HTR-8/SVneo (cell line): ENCODE measurements at regions not wholly inside any gene's neighbourhood (a gene's known extent, or its start where the extent isn't known, plus 50 kb on each side); places are given as distances from the start of the nearest gene placed in this dataset.

Experiments
- DNase-seq: peaks from one replicate; pipeline ENCODE4 v3.0.0; 2011; ENCODE audit warnings: low spot score, mixed read lengths; ENCODE audit not compliant: insufficient read length
- FAIRE-seq: peaks from 2 replicates; lab custom pipeline; 2011; peaks lifted over from hg19 to GRCh38; lab: Jason Lieb, UNC

DNA sequence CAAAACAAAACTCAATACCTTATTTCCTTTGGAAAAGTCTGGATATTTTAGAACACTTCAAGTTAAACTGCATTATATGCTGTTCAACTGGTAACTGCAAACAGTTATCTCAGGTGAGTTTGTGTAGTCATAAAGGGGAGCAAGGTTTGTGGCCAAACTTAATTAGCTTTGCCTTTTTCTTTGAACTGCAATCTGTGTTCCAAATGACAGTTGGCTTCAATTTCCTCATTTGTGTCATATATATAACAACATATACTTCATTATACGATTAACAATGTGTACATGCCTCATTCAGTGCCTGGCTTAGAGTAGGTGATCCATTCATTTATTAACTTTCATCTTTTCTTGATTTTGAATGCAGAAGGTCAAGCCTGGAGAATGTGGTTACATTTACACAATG lies 55.8 kb downstream of the KCNE4 start:
- DNase-seq (no peak), FAIRE-seq (no peak)

DNA sequence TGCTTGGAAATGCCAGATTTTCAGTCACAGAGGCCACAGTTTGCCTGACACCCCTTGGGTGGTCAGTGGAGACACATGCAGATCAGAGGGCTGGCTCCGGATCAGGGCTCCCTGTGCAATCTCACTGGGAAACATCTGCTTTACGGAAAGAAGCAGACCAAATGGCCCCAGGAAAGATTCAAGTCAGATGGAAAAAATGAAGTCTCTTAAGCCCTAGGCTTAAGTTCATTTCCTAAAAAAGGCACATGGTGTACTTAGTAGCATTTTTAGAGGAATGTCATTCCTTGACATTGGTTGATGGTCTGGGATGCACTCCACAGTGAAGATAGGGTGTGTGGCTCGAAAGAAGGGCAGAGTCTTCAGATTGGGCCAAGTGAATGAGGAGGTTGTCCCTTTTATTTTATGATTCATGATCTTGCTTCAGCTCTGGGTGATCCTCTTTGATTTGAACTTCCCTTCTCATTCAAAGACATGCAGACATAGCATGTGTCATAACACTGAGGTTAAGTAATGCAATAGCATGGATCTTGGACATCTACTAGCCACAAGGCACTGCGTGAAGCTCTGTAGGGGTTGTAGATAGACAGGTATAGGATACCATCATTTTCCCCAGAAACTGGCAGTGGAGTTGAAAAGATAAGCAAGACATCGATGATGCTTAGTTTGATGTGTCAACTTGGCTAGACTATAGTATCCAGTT lies 56.5 kb downstream of the KCNE4 start:
- FAIRE-seq (no peak), DNase-seq (no peak)

- FAIRE-seq (no peak), DNase-seq (no peak)
Observed at GRCh38 chr2:223109341-223109740, 57.4 kb downstream of the KCNE4 start.

DNA sequence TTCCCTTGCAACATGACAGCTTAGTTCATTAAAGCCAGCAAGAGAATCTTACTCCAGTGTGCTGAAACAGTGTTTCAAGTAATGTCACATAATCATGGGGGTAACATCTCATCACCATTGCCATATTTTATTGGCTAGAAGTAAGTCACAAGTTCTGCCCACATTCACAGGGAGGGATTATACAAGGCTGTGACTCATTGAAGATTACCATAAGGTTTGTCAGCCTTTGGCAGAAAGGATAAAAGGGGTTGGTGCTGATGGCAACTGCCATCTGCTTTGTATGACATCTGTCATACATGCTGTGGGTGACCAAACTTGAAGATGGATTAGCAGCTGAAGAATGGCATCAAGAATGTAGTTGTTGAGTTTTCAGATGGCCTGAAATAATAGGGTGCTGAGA lies 61.2 kb downstream of the KCNE4 start:
- no peak for DNase-seq
- FAIRE-seq: peak; percentile 73

- FAIRE-seq: no peak
- DNase-seq: no peak
Observed at GRCh38 chr2:223114170-223114569, 62.2 kb downstream of the KCNE4 start.

DNA sequence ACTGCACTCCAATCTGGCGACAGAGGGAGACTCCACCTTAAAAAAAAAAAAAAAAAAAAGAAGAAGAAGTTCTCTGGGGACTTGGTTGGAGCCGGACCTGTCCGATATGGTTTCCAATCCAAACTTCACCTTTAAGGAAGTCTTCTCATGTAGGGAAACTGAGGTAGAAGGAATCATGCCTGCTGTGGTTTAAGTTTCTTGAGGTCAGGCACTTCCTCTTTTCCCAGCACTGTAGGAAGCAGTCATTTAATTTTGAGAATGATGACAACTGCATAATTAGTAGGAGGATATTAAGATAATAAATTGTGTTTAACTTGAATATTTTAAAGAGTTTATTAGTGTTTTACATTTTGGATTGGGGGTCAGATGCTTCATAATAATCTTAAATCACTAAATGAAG lies 62.9 kb downstream of the KCNE4 start:
- FAIRE-seq: no peak
- no peak for DNase-seq

GRCh38 chr2:223117533-223117932 lies 65.5 kb downstream of the KCNE4 start:
- FAIRE-seq (no peak), DNase-seq (no peak)

- FAIRE-seq: no peak
- DNase-seq: no peak
Observed at GRCh38 chr2:223121283-223121682, 69.3 kb downstream of the KCNE4 start.

- no peak for FAIRE-seq
- no peak for DNase-seq
Observed at GRCh38 chr2:223122781-223123180, 70.8 kb downstream of the KCNE4 start.

DNA sequence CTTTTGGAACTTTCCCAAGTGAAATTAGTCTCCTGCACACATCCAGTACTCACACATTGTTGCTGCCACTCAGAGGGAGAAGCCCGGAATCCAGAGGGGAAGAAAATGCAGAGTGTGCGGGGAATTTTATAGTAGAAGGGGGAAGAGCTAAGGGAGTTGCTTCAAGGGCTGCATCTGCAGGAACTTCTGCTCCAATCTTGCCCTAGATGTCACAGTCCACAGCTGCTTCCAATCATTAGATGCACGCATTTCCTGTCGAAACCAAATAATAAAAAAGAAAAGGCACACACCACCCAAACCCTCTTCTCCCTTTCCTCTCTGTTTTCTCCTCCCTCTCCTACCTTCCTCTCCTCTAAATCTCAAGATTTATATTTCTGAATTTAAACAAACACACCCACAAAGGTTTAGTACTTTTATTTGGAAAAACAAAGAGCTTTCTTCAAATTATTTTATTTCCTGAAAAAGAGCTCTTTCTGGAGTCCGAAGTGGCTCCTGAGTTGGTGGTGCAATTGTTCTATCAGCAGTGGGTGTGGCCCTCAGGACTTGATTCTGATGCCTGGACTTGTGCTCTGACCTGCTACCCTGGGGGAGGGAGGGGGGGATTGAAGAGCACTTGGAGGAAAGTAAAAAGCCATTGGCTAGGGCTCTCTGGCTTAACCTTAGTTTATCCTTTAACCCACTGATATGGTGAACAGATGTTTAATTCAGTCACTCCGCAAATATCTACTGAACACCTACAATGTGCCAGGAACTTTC lies 72.0 kb downstream of the KCNE4 start:
- FAIRE-seq (no peak), DNase-seq (no peak)

DNA sequence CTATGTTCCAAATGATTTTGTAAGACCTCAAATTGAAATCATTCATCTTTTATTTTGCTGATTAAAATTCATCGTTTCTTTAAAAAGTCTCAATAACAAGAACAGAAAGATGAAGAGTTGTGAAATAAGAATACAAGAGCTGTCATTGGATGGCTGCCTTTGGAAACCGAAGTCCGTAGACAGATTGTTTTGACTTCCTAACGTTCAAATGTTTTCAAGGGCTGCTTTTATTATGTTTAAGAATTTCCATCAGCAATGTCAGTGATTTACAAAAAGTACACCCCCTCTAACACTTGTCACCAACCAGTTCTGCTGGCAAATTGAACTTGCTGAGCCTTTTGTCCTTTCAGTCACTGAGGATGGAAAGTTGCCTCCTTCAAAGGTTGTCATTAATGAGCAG lies 89.6 kb downstream of the KCNE4 start:
- DNase-seq (no peak), FAIRE-seq (no peak)

DNA sequence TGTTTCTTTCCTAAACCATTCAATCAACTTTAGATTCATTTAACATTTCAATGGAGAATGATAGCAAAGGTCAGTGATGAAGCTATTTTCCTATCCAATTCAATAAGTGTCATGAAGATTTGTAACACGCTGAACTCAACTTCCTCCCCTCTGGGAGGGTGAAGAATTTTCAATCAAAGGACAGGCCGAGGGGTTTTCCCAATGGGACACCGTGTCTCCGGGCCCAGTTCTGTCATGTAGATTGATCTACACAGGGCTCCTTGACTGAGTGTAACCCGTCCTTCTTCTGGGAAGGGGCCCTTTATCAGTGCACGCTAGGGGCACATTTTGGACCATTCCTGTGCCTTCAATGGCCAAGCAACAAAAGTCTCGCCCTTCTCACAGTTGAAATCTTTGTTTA lies 90.1 kb downstream of the KCNE4 start:
- DNase-seq (no peak), FAIRE-seq (no peak)

DNA sequence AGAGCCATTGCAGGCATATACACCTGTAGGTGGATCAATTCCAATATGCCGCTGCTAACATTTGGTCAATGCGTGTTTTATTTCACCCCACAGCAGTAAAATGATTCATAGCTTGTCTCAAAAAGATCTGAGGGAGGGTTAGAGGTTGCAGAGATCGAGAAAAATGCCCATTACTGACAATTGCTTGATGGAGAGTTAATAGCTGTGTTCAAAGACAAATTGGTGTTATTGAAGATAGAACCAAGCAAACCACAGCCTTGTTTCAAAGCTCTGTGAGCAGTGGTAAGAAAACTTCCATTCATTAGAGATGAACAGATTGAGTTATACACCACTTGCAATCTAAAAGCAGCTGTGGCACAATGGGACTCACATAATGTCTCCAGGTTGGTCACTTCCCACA lies 95.4 kb downstream of the KCNE4 start:
- FAIRE-seq (no peak), DNase-seq (no peak)

- FAIRE-seq: no peak
- no peak for DNase-seq
Observed at GRCh38 chr2:223148516-223148915, 96.5 kb downstream of the KCNE4 start.

DNA sequence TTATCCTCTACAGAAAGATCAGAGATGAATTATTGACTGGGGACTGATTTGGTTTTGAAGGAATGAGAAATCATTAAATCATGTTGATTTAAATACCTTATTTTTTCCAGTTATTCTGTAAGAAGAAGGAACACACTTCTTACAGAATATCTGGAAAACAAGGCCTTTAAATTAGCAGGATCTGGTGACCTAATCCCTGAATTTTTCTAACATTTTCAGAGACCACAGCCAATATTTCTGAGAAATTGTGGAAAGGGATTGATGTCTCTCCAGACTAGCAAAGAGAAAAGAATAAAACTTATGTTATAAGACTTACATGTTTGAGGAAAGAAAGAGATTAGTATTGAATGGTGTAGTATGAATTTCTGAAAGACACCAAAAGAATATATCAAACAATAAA lies 104.0 kb downstream of the KCNE4 start:
- DNase-seq (no peak), FAIRE-seq (no peak)

DNA sequence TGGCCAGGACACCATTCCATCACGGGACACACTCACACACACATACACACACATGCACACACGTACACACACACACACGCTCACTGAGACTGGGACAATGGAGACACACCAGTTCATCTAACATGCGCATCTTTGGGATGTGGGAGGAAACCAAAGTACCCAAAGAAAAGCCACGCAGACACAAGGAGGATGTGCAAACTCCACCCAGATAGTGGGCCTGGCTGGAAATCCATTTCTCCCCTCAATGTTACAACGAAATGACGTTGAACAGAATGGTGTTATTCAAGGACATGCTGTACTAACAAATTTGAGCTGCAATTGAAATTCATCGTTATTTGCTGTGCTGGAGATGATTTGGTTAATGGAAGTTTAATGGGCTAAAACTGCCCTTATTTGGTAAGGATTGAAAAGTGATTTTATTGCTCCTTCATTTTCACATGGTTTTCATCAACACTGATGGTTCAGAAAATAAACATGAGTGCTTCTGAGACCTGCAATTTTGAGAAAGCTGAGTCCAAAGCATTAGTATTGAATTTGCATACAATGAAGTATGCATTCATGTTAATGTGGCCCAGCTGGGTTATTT lies 110.0 kb downstream of the KCNE4 start:
- FAIRE-seq: no peak

GRCh38 chr2:223165423-223166214 lies 113.6 kb downstream of the KCNE4 start:
- no peak for FAIRE-seq

More for the DNA sequence above, 110.0 kb downstream of the KCNE4 start:
- no peak for DNase-seq

DNA sequence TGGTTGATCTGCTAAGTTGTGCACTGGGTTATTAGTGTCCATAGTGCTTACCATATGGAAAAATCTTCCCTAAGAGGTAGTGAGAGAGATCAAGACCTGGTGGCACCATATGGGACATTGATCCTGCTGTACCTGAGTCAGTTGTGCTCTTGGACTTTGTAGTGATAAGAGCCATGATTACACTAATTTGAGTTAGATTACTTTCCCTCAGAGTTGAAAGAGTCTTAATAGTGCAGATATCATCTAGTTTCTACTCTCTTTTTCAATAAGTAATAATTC lies 114.2 kb downstream of the KCNE4 start:
- FAIRE-seq (no peak), DNase-seq (no peak)

More at GRCh38 chr2:223165423-223166214, 113.6 kb downstream of the KCNE4 start:
- DNase-seq: no peak

- DNase-seq (no peak), FAIRE-seq (no peak)
Observed at GRCh38 chr2:223166983-223167650, 115.1 kb downstream of the KCNE4 start.

DNA sequence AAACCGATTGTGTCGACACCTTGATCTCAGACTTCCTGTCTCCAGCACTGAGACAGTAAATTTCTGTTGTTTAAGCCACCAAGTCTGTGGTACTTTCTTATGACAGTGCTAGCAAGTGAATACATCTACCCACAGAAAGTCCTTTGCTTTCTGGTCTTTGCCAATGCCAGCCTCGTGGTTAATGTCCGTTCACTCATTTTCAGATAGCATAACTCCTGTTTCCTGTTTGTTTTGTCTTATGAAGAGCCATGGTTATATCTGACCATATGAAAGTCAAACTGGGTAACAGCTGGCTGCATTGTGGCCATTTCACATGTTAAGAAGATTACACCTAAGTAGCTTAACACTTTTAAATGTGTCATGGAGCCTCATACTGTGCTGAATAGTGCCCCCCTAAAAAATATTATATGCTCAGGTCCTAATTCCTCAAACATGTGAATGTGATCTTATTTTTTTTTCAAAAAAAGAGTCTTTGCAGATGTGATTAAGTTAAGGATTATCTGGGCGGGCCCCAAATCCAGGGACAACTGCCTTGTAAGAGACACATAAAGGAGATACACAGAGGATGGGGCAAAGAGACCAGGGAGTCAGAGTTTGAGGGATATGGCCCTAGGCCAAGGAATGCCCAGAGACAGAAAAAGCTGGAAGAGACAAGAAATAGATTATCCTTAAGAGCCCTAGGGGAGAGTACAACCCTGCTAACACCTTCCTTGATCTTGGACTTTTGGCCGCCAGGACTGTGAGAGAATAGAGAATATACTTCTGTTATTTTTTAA lies 118.0 kb downstream of the KCNE4 start:
- FAIRE-seq (no peak), DNase-seq (no peak)
